ENCODE measurements at regions not wholly inside any gene's neighbourhood (a gene's known extent, or its start where the extent isn't known, plus 50 kb on each side); places are given as distances from the start of the nearest gene placed in this dataset.

GRCh38 chr12:43102546-43103264 lies 449.3 kb downstream of the ADAMTS20 start:
- TF ChIP-seq ZBTB21 (tag by site-specific recombination; IDR thresholded peaks at IDR 0.05), result no peak
- TF ChIP-seq ZNF558 (tag by site-specific recombination; IDR thresholded peaks at IDR 0.05), result no peak
- no peak for TF ChIP-seq CTCF (tag by site-specific recombination; IDR thresholded peaks at IDR 0.05)
- no peak for TF ChIP-seq ZNF747 (tag by site-specific recombination; IDR thresholded peaks at IDR 0.05)
- TF ChIP-seq REST (tag by site-specific recombination; IDR thresholded peaks at IDR 0.05), result no peak
- TF ChIP-seq ZNF274 (IDR thresholded peaks at IDR 0.05; ENCODE audit: low read length), result no peak
- TF ChIP-seq ZNF274 (tag by site-specific recombination; IDR thresholded peaks at IDR 0.05; ENCODE audit: borderline replicate concordance), result no peak
- TF ChIP-seq ZNF324 (tag by site-specific recombination; IDR thresholded peaks at IDR 0.05), result no peak
